ENCODE measurements at regions not wholly inside any gene's neighbourhood (a gene's known extent, or its start where the extent isn't known, plus 50 kb on each side); places are given as distances from the start of the nearest gene placed in this dataset.

DNA sequence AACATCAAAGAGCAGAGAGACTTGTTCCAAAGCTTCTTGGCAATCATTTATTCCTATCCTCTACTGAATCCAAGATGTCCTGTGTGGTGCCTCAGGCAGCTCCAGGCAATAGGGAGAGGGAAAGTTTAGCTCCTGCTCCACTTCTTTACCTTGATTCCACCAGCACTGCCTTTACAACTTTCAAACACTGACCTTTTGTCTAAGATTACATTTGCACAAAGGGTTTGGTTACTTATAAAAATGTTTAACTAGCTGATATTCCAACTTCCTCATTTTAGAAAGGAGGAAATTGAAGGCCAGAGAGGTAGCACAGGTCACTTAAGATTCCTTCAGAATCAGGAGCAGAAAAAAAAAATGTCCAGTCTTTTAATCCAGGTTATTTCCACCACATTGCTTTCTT, 192.7 kb downstream of the BTG1 start:
- TF ChIP-seq, protein P1, sequence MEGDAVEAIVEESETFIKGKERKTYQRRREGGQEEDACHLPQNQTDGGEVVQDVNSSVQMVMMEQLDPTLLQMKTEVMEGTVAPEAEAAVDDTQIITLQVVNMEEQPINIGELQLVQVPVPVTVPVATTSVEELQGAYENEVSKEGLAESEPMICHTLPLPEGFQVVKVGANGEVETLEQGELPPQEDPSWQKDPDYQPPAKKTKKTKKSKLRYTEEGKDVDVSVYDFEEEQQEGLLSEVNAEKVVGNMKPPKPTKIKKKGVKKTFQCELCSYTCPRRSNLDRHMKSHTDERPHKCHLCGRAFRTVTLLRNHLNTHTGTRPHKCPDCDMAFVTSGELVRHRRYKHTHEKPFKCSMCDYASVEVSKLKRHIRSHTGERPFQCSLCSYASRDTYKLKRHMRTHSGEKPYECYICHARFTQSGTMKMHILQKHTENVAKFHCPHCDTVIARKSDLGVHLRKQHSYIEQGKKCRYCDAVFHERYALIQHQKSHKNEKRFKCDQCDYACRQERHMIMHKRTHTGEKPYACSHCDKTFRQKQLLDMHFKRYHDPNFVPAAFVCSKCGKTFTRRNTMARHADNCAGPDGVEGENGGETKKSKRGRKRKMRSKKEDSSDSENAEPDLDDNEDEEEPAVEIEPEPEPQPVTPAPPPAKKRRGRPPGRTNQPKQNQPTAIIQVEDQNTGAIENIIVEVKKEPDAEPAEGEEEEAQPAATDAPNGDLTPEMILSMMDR (conservative IDR thresholded peaks at IDR 0.05; ENCODE audit: low read depth, low read length): no peak
- no peak for TF ChIP-seq EZH2 (IDR thresholded peaks at IDR 0.05; ENCODE audit: borderline replicate concordance, low read depth, low read length, poor library complexity, severe bottlenecking)

Data from A673 (cell line).